HepG2 (cell line): ENCODE measurements at regions not wholly inside any gene's neighbourhood (a gene's known extent, or its start where the extent isn't known, plus 50 kb on each side); places are given as distances from the start of the nearest gene placed in this dataset.

Source experiments
- ATAC-seq: fragments of 200-7000 bp; cut with Tn5 transposase; 3 replicates; pipeline ENCODE4 v1.9.1; 2020; ENCODE audit warnings: mild to moderate bottlenecking, moderate library complexity
- BruUV-seq: library from RNA; stranded (reverse); fragments of 400-500 nt; replicated peaks from 2 replicates; lab custom pipeline; 2021; lab: Mats Ljungman, UMichigan
- CTCF ChIA-PET: fragments of 300-600 bp; formaldehyde crosslinking; extraction: SDS; loops from one replicate; lab custom pipeline; 2021; ENCODE audit warnings: low total read pairs, inconsistent platforms, low intra/inter-chr PET ratio; lab: Yijun Ruan, JAX
- POLR2A ChIA-PET: fragments of 350-600 bp; sonication (Branson Sonifier 250); formaldehyde crosslinking; loops from one replicate; lab custom pipeline; 2020; ENCODE audit warnings: antibody characterized with exemption, inconsistent platforms; lab: Yijun Ruan, JAX
- DNase-seq: peaks from one replicate; pipeline ENCODE4 v3.0.0-alpha.2; 2015; ENCODE audit warnings: low spot score
- FAIRE-seq: peaks from 3 replicates; lab custom pipeline; 2011; peaks lifted over from hg19 to GRCh38; lab: Jason Lieb, UNC
- H2AFZ ChIP-seq: one replicate; pipeline ENCODE4 v1.6.1; 2011; ENCODE audit warnings: low read length, inconsistent platforms
- H3K27ac ChIP-seq: fragments of 300-600 bp; 3 replicates; pipeline ENCODE4 v1.8.0; 2011; ENCODE audit warnings: mixed run types, mild to moderate bottlenecking, mixed read lengths, low read length, inconsistent platforms; ENCODE audit not compliant: insufficient read depth; ENCODE audit errors: extremely low read length
- H3K27me3 ChIP-seq, 2 experiments: fragments of 200-600 bp in 1 of 2; 2 replicates in 1 of 2; 3 replicates in 1 of 2; pipeline versions ENCODE4 v1.6.0 to v1.8.0; 2011; ENCODE audit warnings: low read length in 2 of 2, mild to moderate bottlenecking in 2 of 2, moderate library complexity in 2 of 2, inconsistent platforms in 1 of 2; ENCODE audit not compliant: insufficient read depth in 2 of 2, control insufficient read depth in 1 of 2
- H3K36me3 ChIP-seq, 2 experiments: fragments of 200-600 bp in 1 of 2; replicated peaks in 1 of 2; 2 replicates in 1 of 2; 3 replicates in 1 of 2; pipeline versions ENCODE4 v1.5.1 to v1.8.0; 2011; ENCODE audit warnings: low read length in 2 of 2, inconsistent platforms in 1 of 2; ENCODE audit not compliant: insufficient read depth in 2 of 2, control insufficient read depth in 1 of 2
- H3K4me1 ChIP-seq: 2 replicates; pipeline ENCODE4 v1.5.1; 2012; ENCODE audit warnings: low read length, inconsistent platforms; ENCODE audit not compliant: insufficient read depth
- H3K4me2 ChIP-seq: 2 replicates; pipeline ENCODE4 v1.6.0; 2011; ENCODE audit warnings: low read depth, low read length, inconsistent platforms
- H3K4me3 ChIP-seq, 3 experiments: fragments of 200-600 bp in 1 of 3; sonication (generic), shearing (Covaris generic) in 1 of 3; replicated peaks in 1 of 3; 2 replicates each; pipeline ENCODE4 v1.5.1; 2011 to 2016; ENCODE audit warnings: low read length in 3 of 3, inconsistent platforms in 2 of 3, low read depth in 2 of 3, mild to moderate bottlenecking in 2 of 3, control low read depth in 1 of 3, mixed read lengths in 1 of 3; ENCODE audit not compliant: insufficient read depth in 1 of 3
- H3K79me2 ChIP-seq: one replicate; pipeline ENCODE4 v1.6.1; 2011; ENCODE audit warnings: low read length, inconsistent platforms; ENCODE audit not compliant: insufficient read depth
- H3K9ac ChIP-seq: 2 replicates; pipeline ENCODE4 v1.6.0; 2011; ENCODE audit warnings: mild to moderate bottlenecking, low read depth, low read length, inconsistent platforms; ENCODE audit not compliant: insufficient read depth
- H3K9me3 ChIP-seq: 2 replicates; pipeline ENCODE4 v1.5.1; 2012; ENCODE audit warnings: mild to moderate bottlenecking, low read length
- H4K20me1 ChIP-seq: 2 replicates; pipeline ENCODE4 v1.6.0; 2011; ENCODE audit warnings: inconsistent platforms, mild to moderate bottlenecking, low read length, moderate library complexity; ENCODE audit not compliant: insufficient read depth
- ATF7-NPFF ChIP-seq: sonication (generic); formaldehyde crosslinking; IDR thresholded peaks from 2 replicates; pipeline ENCODE4 v1.8.1; 2023; ENCODE audit warnings: mild to moderate bottlenecking, low read depth, missing genetic modification reagents, moderate library complexity
- GFI1 ChIP-seq: sonication (generic); formaldehyde crosslinking; IDR thresholded peaks from 2 replicates; pipeline ENCODE4 v1.5.0; 2020; ENCODE audit warnings: missing genetic modification reagents, mild to moderate bottlenecking, borderline replicate concordance
- HDAC6 ChIP-seq: fragments of 200-600 bp; sonication (generic); IDR thresholded peaks from 2 replicates; pipeline ENCODE4 v1.7.0; 2017; ENCODE audit warnings: mild to moderate bottlenecking, antibody characterized with exemption, low read length, low read depth
- RBFOX2 ChIP-seq: fragments of 200-400 bp; formaldehyde crosslinking; IDR thresholded peaks from 2 replicates; pipeline ENCODE4 v1.6.1; 2017; ENCODE audit warnings: low read depth, mild to moderate bottlenecking, low read length
- SAP130 ChIP-seq: IDR thresholded peaks from 2 replicates; pipeline ENCODE4 v1.6.1; 2016; ENCODE audit warnings: low read depth
- SIN3A ChIP-seq: IDR thresholded peaks from 2 replicates; pipeline ENCODE4 v1.6.1; 2011; ENCODE audit warnings: low read depth, mild to moderate bottlenecking, control low read depth, low read length, borderline replicate concordance
- TAF1 ChIP-seq: sonication (generic); formaldehyde crosslinking; IDR thresholded peaks from 2 replicates; pipeline ENCODE4 v1.4.0; 2020; ENCODE audit warnings: missing genetic modification reagents
- YY1 ChIP-seq: IDR thresholded peaks from 2 replicates; pipeline ENCODE4 v1.6.1; 2011; ENCODE audit warnings: low read length, low read depth, moderate library complexity, mild to moderate bottlenecking; ENCODE audit not compliant: insufficient read depth, insufficient replicate concordance
- ZNF83 ChIP-seq: sonication (generic); formaldehyde crosslinking; IDR thresholded peaks from 2 replicates; pipeline ENCODE4 v1.4.0; 2020; ENCODE audit warnings: missing genetic modification reagents, mild to moderate bottlenecking, borderline replicate concordance
- WGBS: methylation state at CpG from one replicate; pipeline ENCODE4 v1.1.6; 2017; ENCODE audit warnings: low lambda C conversion rate; 5-methylcytosine and 5-hydroxymethylcytosine counted together
- in situ Hi-C: cut with HindIII; loops from 2 replicates; pipeline ENCODE4 v1.10.0; 2017; ENCODE audit warnings: low pct_unique_long_range_greater_than_20kb; ENCODE audit not compliant: extremely low pct_ligation_motif_present
- intact Hi-C: fragments of 100-400 bp; cut with micrococcal nuclease; formaldehyde crosslinking; loops from one replicate; pipeline ENCODE4 v1.10.0; 2022; ENCODE audit not compliant: unreplicated experiment
- TF ChIP-seq, protein P1 (sequence below): sonication (generic); formaldehyde crosslinking; IDR thresholded peaks from 2 replicates; pipeline ENCODE4 v1.5.0; 2020; ENCODE audit warnings: mild to moderate bottlenecking, missing genetic modification reagents
- TF ChIP-seq, protein P2 (sequence below): IDR thresholded peaks from 2 replicates; pipeline ENCODE4 v1.6.1; 2016; ENCODE audit warnings: low read depth
- TF ChIP-seq, protein P3 (sequence below): sonication (generic); formaldehyde crosslinking; IDR thresholded peaks from 2 replicates; pipeline ENCODE4 v1.8.1; 2023; ENCODE audit warnings: mild to moderate bottlenecking, missing genetic modification reagents
- TF ChIP-seq, protein P4 (sequence below): sonication (generic); formaldehyde crosslinking; IDR thresholded peaks from 2 replicates; pipeline ENCODE4 v1.5.0; 2020; ENCODE audit warnings: missing genetic modification reagents

DNA sequence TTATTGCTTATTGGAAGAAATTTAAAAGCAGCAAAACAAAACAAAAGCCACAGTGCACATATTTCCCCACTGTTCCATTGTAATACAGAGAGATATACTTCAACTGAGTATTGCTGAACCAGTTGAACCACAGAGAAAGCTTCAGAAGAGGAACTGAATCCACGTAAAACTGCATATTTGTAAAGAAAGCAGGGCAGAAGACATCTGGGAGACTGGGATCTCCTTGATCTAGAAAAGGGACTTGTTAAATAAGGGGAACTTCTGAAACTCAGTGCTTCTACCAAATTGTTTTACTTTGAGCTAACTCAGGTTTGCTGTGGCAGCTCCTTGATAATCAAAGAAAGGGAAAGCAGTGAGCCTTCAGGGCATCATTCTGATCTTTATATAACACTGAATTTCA, 411.1 kb upstream of the MDGA2 start:
- H2AFZ ChIP-seq: no peak overlapping the region
- no TSS peak for BruUV-seq
- FAIRE-seq (no peak), DNase-seq (no peak), ATAC-seq (no peak)
- no peaks in the 10 kb centered on the region for H3K79me2 ChIP-seq
- H3K4me2 ChIP-seq: no peak overlapping the region
- no peak overlapping the region for H3K27ac ChIP-seq
- intact Hi-C loops (no loop called here), in situ Hi-C loops (no loop called here)
- 0% methylated on average over 1 of the region's 1 CpG for WGBS
- no peaks in the 10 kb centered on the region for H3K36me3 ChIP-seq
- H3K4me1 ChIP-seq: no peaks in the 10 kb centered on the region
- peaks cover 31% of the 10 kb centered on the region for H3K9me3 ChIP-seq
- H3K27me3 ChIP-seq: no peaks in the 10 kb centered on the region
- no peak overlapping the region for H3K9ac ChIP-seq
- ChIA-PET POLR2A (no interaction called here), CTCF (no interaction called here)
- no peaks in the 10 kb centered on the region for H4K20me1 ChIP-seq
- H3K4me3 ChIP-seq: no peak overlapping the region
- no peak for TF ChIP-seq ATF7-NPFF (CRISPR knock-in tag)
- TF ChIP-seq, protein P1, sequence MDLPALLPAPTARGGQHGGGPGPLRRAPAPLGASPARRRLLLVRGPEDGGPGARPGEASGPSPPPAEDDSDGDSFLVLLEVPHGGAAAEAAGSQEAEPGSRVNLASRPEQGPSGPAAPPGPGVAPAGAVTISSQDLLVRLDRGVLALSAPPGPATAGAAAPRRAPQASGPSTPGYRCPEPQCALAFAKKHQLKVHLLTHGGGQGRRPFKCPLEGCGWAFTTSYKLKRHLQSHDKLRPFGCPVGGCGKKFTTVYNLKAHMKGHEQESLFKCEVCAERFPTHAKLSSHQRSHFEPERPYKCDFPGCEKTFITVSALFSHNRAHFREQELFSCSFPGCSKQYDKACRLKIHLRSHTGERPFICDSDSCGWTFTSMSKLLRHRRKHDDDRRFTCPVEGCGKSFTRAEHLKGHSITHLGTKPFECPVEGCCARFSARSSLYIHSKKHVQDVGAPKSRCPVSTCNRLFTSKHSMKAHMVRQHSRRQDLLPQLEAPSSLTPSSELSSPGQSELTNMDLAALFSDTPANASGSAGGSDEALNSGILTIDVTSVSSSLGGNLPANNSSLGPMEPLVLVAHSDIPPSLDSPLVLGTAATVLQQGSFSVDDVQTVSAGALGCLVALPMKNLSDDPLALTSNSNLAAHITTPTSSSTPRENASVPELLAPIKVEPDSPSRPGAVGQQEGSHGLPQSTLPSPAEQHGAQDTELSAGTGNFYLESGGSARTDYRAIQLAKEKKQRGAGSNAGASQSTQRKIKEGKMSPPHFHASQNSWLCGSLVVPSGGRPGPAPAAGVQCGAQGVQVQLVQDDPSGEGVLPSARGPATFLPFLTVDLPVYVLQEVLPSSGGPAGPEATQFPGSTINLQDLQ (CRISPR knock-in tag): no peak
- TF ChIP-seq, protein P2, sequence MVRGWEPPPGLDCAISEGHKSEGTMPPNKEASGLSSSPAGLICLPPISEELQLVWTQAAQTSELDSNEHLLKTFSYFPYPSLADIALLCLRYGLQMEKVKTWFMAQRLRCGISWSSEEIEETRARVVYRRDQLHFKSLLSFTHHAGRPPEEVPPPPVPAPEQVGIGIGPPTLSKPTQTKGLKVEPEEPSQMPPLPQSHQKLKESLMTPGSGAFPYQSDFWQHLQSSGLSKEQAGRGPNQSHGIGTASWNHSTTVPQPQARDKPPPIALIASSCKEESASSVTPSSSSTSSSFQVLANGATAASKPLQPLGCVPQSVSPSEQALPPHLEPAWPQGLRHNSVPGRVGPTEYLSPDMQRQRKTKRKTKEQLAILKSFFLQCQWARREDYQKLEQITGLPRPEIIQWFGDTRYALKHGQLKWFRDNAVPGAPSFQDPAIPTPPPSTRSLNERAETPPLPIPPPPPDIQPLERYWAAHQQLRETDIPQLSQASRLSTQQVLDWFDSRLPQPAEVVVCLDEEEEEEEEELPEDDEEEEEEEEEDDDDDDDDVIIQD (CRISPR knock-in tag): no peak
- no peak for TF ChIP-seq GFI1 (CRISPR knock-in tag)
- TF ChIP-seq, protein P3, sequence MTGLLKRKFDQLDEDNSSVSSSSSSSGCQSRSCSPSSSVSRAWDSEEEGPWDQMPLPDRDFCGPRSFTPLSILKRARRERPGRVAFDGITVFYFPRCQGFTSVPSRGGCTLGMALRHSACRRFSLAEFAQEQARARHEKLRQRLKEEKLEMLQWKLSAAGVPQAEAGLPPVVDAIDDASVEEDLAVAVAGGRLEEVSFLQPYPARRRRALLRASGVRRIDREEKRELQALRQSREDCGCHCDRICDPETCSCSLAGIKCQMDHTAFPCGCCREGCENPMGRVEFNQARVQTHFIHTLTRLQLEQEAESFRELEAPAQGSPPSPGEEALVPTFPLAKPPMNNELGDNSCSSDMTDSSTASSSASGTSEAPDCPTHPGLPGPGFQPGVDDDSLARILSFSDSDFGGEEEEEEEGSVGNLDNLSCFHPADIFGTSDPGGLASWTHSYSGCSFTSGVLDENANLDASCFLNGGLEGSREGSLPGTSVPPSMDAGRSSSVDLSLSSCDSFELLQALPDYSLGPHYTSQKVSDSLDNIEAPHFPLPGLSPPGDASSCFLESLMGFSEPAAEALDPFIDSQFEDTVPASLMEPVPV (CRISPR knock-in tag): no peak
- TF ChIP-seq HDAC6: no peak
- no peak for TF ChIP-seq SIN3A
- TF ChIP-seq, protein P4, sequence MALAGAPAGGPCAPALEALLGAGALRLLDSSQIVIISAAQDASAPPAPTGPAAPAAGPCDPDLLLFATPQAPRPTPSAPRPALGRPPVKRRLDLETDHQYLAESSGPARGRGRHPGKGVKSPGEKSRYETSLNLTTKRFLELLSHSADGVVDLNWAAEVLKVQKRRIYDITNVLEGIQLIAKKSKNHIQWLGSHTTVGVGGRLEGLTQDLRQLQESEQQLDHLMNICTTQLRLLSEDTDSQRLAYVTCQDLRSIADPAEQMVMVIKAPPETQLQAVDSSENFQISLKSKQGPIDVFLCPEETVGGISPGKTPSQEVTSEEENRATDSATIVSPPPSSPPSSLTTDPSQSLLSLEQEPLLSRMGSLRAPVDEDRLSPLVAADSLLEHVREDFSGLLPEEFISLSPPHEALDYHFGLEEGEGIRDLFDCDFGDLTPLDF (CRISPR knock-in tag): no peak
- no peak for TF ChIP-seq TAF1 (CRISPR knock-in tag)
- TF ChIP-seq ZNF83 (CRISPR knock-in tag): no peak
- no peak for TF ChIP-seq YY1
- TF ChIP-seq SAP130 (CRISPR knock-in tag): no peak
- TF ChIP-seq RBFOX2: no peak
